Ishikawa (cell line): ENCODE measurements at regions not wholly inside any gene's neighbourhood (a gene's known extent, or its start where the extent isn't known, plus 50 kb on each side); places are given as distances from the start of the nearest gene placed in this dataset.

ENCODE experiments used
- CREB1 ChIP-seq: IDR thresholded peaks from 2 replicates; pipeline ENCODE4 v1.6.1; 2012; ENCODE audit warnings: low read depth
- EP300 ChIP-seq: IDR thresholded peaks from 2 replicates; pipeline ENCODE4 v1.6.1; 2012; ENCODE audit warnings: borderline replicate concordance
- NFIC ChIP-seq: IDR thresholded peaks from 2 replicates; pipeline ENCODE4 v1.6.1; 2012
- TCF12 ChIP-seq: IDR thresholded peaks from 2 replicates; pipeline ENCODE4 v1.6.1; 2012; ENCODE audit warnings: low read depth
- TF ChIP-seq, protein P1 (sequence below): IDR thresholded peaks from 2 replicates; pipeline ENCODE4 v1.6.1; 2012; ENCODE audit warnings: low read depth, mild to moderate bottlenecking
- TF ChIP-seq, protein P2 (sequence below): IDR thresholded peaks from 2 replicates; pipeline ENCODE4 v1.6.1; 2012

DNA sequence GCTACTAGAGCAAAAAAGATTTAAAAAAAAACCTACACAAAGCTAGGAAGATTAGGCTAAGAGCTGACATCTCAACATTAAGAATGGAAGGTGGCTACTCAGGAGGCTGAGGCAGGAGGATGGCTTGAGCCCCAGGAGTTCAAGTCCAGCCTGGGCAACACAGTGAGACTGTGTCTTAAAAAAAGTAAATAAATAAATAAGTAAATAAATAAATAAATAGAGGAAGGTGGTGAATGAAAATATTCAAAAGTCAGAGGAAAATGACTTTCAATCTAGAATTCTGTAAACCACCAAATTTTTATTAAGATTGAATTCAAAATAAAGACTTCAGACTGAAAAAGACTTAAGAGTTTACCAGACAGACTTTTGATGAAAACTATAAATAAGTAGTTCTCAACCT is 50.9 kb upstream of the TMPRSS2 start:
- TF ChIP-seq EP300, result no peak
- TF ChIP-seq NFIC, result no peak
- TF ChIP-seq, protein P1, sequence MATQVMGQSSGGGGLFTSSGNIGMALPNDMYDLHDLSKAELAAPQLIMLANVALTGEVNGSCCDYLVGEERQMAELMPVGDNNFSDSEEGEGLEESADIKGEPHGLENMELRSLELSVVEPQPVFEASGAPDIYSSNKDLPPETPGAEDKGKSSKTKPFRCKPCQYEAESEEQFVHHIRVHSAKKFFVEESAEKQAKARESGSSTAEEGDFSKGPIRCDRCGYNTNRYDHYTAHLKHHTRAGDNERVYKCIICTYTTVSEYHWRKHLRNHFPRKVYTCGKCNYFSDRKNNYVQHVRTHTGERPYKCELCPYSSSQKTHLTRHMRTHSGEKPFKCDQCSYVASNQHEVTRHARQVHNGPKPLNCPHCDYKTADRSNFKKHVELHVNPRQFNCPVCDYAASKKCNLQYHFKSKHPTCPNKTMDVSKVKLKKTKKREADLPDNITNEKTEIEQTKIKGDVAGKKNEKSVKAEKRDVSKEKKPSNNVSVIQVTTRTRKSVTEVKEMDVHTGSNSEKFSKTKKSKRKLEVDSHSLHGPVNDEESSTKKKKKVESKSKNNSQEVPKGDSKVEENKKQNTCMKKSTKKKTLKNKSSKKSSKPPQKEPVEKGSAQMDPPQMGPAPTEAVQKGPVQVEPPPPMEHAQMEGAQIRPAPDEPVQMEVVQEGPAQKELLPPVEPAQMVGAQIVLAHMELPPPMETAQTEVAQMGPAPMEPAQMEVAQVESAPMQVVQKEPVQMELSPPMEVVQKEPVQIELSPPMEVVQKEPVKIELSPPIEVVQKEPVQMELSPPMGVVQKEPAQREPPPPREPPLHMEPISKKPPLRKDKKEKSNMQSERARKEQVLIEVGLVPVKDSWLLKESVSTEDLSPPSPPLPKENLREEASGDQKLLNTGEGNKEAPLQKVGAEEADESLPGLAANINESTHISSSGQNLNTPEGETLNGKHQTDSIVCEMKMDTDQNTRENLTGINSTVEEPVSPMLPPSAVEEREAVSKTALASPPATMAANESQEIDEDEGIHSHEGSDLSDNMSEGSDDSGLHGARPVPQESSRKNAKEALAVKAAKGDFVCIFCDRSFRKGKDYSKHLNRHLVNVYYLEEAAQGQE, result no peak
- TF ChIP-seq, protein P2, sequence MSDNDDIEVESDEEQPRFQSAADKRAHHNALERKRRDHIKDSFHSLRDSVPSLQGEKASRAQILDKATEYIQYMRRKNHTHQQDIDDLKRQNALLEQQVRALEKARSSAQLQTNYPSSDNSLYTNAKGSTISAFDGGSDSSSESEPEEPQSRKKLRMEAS, result no peak
- TF ChIP-seq TCF12, result no peak
- TF ChIP-seq CREB1, result no peak
